A549 (cell line): ENCODE measurements at regions not wholly inside any gene's neighbourhood (a gene's known extent, or its start where the extent isn't known, plus 50 kb on each side); places are given as distances from the start of the nearest gene placed in this dataset.

Source experiments
- ATAC-seq, 2 experiments: fragments of 200-7000 bp in 1 of 2; fragments of >200 bp in 1 of 2; cut with Nextera tagmentation in 1 of 2; cut with Tn5 transposase in 1 of 2; 3 replicates each; pipeline versions ENCODE4 v1.8.0 to v1.9.1; 2018 to 2020; ENCODE audit warnings: mild to moderate bottlenecking in 1 of 2, moderate library complexity in 1 of 2
- CTCF ChIA-PET: fragments of 300-600 bp; sonication (Branson Sonifier 250); formaldehyde crosslinking; extraction: SDS; loops from one replicate; lab custom pipeline; 2021; ENCODE audit warnings: antibody characterized with exemption, inconsistent platforms; lab: Yijun Ruan, JAX
- POLR2A ChIA-PET: fragments of 350-600 bp; formaldehyde crosslinking; extraction: SDS; loops from one replicate; lab custom pipeline; 2021; ENCODE audit warnings: antibody characterized with exemption, inconsistent platforms; lab: Yijun Ruan, JAX
- DNase-seq, 2 experiments: peaks; one replicate each; pipeline versions ENCODE4 v3.0.0 to v3.0.0-alpha.2; 2011 to 2016; ENCODE audit warnings: low read depth in 1 of 2, low spot score in 1 of 2
- FAIRE-seq: peaks from 2 replicates; lab custom pipeline; 2011; peaks lifted over from hg19 to GRCh38; lab: Jason Lieb, UNC
- H3K27ac ChIP-seq, 2 experiments: fragments of >200 bp; sonication (Bioruptor Twin); formaldehyde crosslinking; 3 replicates each; pipeline ENCODE4 v1.5.1; 2016 to 2017
- H3K4me1 ChIP-seq: fragments of >200 bp; sonication (Bioruptor Twin); formaldehyde crosslinking; 3 replicates; pipeline ENCODE4 v1.6.1; 2016
- H3K4me2 ChIP-seq: fragments of >200 bp; sonication (Bioruptor Twin); formaldehyde crosslinking; 3 replicates; pipeline ENCODE4 v1.6.1; 2016
- H3K4me3 ChIP-seq: fragments of >200 bp; sonication (Bioruptor Twin); formaldehyde crosslinking; 3 replicates; pipeline ENCODE4 v1.5.1; 2016
- H3K9me3 ChIP-seq: fragments of >200 bp; sonication (Bioruptor Twin); formaldehyde crosslinking; 3 replicates; pipeline ENCODE4 v1.6.1; 2016
- CEBPB ChIP-seq, 2 experiments: fragments of >200 bp in 1 of 2; sonication (Bioruptor Twin) in 1 of 2; formaldehyde crosslinking in 1 of 2; IDR thresholded peaks; 2 replicates each; pipeline ENCODE4 v1.6.1; 2012 to 2016
- CHD2 ChIP-seq: fragments of 150-350 bp; IDR thresholded peaks from 2 replicates; pipeline ENCODE4 v1.6.1; 2014; ENCODE audit warnings: low read length; ENCODE audit not compliant: partially characterized antibody
- EP300 ChIP-seq, 2 experiments: fragments of >200 bp; sonication (Bioruptor Twin); formaldehyde crosslinking; IDR thresholded peaks; 2 replicates in 1 of 2; 3 replicates in 1 of 2; pipeline ENCODE4 v1.6.1; 2016 to 2017
- ESRRA ChIP-seq: fragments of 150-350 bp; IDR thresholded peaks from 2 replicates; pipeline ENCODE4 v1.6.1; 2014; ENCODE audit warnings: mild to moderate bottlenecking, low read length, borderline replicate concordance
- GATA3 ChIP-seq: IDR thresholded peaks from 2 replicates; pipeline ENCODE4 v1.6.1; 2012; ENCODE audit warnings: borderline replicate concordance
- HDAC2 ChIP-seq: fragments of 200-600 bp; sonication (generic); IDR thresholded peaks from 2 replicates; pipeline ENCODE4 v1.6.1; 2016
- HOXB13 ChIP-seq: fragments of 250-450 bp; sonication (Bioruptor Pico); IDR thresholded peaks from 2 replicates; pipeline ENCODE4 v1.5.0; 2020; ENCODE audit warnings: low read depth, mild to moderate bottlenecking, moderate library complexity
- JUNB ChIP-seq: fragments of >200 bp; sonication (Bioruptor Twin); formaldehyde crosslinking; IDR thresholded peaks from 2 replicates; pipeline ENCODE4 v1.6.1; 2016
- MYC ChIP-seq: IDR thresholded peaks from 2 replicates; pipeline ENCODE4 v1.6.1; 2012; ENCODE audit warnings: mild to moderate bottlenecking, inconsistent platforms, low read length, improper control_type of control experiment, borderline replicate concordance
- NFE2L2 ChIP-seq: fragments of 150-350 bp; conservative IDR thresholded peaks from 2 replicates; pipeline ENCODE4 v1.6.1; 2014; ENCODE audit warnings: low read length
- NPAS2 ChIP-seq: fragments of 250-450 bp; sonication (Bioruptor Pico); IDR thresholded peaks from 2 replicates; pipeline ENCODE4 v1.8.0; 2022; ENCODE audit warnings: mild to moderate bottlenecking, moderate library complexity, borderline replicate concordance
- NR3C1 ChIP-seq: fragments of >200 bp; sonication (Bioruptor Twin); formaldehyde crosslinking; IDR thresholded peaks from 3 replicates; pipeline ENCODE4 v1.6.1; 2017
- POLR2AphosphoS2 ChIP-seq: conservative IDR thresholded peaks from 2 replicates; pipeline ENCODE4 v1.6.1; 2012; ENCODE audit warnings: low read length, improper control_type of control experiment, inconsistent platforms
- RAD21 ChIP-seq, 2 experiments: fragments of >200 bp in 1 of 2; sonication (Bioruptor Twin) in 1 of 2; formaldehyde crosslinking in 1 of 2; IDR thresholded peaks in 1 of 2; conservative IDR thresholded peaks in 1 of 2; 2 replicates in 1 of 2; 3 replicates in 1 of 2; pipeline ENCODE4 v1.6.1; 2012 to 2018; ENCODE audit warnings: inconsistent platforms in 1 of 2
- RARB ChIP-seq: fragments of 250-450 bp; sonication (Bioruptor Pico); IDR thresholded peaks from 2 replicates; pipeline ENCODE4 v1.8.0; 2021; ENCODE audit warnings: mild to moderate bottlenecking, moderate library complexity
- RFX5 ChIP-seq: fragments of 450-650 bp; IDR thresholded peaks from 2 replicates; pipeline ENCODE4 v1.7.1; 2014; ENCODE audit warnings: antibody characterized with exemption, mild to moderate bottlenecking, moderate library complexity
- ZFP36 ChIP-seq: fragments of 450-650 bp; IDR thresholded peaks from 2 replicates; pipeline ENCODE4 v1.6.1; 2014; ENCODE audit warnings: borderline replicate concordance; ENCODE audit not compliant: partially characterized antibody
- ZNF302 ChIP-seq: fragments of 250-450 bp; sonication (Bioruptor Pico); IDR thresholded peaks from 2 replicates; pipeline ENCODE4 v1.9.0; 2021; ENCODE audit warnings: inconsistent platforms, mild to moderate bottlenecking, moderate library complexity
- ZSCAN20 ChIP-seq: fragments of 250-450 bp; sonication (Bioruptor Pico); IDR thresholded peaks from 2 replicates; pipeline ENCODE4 v1.8.0; 2022; ENCODE audit warnings: mild to moderate bottlenecking, moderate library complexity
- WGBS: methylation state at CpG from one replicate; pipeline ENCODE4 v1.1.6; 2017; ENCODE audit errors: missing lambda C conversion rate; 5-methylcytosine and 5-hydroxymethylcytosine counted together
- TF ChIP-seq, protein P1 (sequence below): fragments of 250-450 bp; sonication (Bioruptor Pico); IDR thresholded peaks from 2 replicates; pipeline ENCODE4 v1.5.0; 2020; ENCODE audit warnings: low read depth, mild to moderate bottlenecking, moderate library complexity
- TF ChIP-seq, protein P2 (sequence below): IDR thresholded peaks from 2 replicates; pipeline ENCODE4 v1.6.1; 2012; ENCODE audit warnings: low read depth, borderline replicate concordance
- TF ChIP-seq, protein P3 (sequence below): fragments of >200 bp; sonication (Bioruptor Twin); formaldehyde crosslinking; IDR thresholded peaks from 3 replicates; pipeline ENCODE4 v1.5.1; 2016
- TF ChIP-seq, protein P4 (sequence below): fragments of 250-450 bp; sonication (Bioruptor Pico); IDR thresholded peaks from 2 replicates; pipeline ENCODE4 v1.5.0; 2021; ENCODE audit warnings: mild to moderate bottlenecking, moderate library complexity, borderline replicate concordance
- TF ChIP-seq, protein P5 (sequence below): fragments of 450-650 bp; IDR thresholded peaks from 2 replicates; pipeline ENCODE4 v1.6.1; 2014; ENCODE audit warnings: antibody characterized with exemption
- TF ChIP-seq, protein P6 (sequence below): fragments of >200 bp; sonication (Bioruptor Twin); formaldehyde crosslinking; IDR thresholded peaks from 2 replicates; pipeline ENCODE4 v1.6.1; 2016

DNA sequence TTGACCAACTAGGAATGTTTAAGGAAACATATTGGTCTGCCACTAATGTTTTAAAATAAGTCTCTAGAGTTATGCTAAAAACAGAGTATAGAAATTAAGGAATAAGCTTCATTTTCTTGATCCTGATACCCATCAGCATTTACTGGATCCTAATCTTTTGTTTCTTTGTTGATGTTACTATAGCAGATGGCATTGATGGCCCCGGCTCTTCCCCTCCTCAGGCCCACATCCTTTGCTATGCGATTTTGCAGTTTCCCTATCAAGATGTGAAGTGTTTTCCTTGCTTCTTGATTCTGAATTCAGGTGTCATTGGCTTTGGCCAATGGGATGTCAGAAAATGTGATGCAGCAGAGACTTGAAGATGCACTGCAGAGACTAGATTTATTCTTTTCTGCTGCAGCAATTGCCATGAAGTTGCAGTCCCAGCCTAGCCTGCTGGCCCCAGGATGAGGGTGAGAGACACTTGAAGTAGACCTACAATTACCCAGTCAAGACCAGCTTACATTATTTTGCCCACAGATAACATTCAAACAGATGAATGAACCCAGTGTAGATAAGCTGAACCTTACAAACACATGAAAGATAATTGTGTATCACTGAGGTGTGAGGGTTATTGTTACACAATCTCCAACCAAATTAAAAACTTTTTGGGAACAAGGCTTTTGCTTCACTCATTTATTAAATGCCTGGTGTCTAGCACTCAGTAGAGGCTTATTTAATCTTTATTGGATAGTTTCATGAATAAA is 115.2 kb upstream of the ITGA4 start (continued):
- no peak for TF ChIP-seq ZNF302 (CRISPR knock-in tag)

DNA sequence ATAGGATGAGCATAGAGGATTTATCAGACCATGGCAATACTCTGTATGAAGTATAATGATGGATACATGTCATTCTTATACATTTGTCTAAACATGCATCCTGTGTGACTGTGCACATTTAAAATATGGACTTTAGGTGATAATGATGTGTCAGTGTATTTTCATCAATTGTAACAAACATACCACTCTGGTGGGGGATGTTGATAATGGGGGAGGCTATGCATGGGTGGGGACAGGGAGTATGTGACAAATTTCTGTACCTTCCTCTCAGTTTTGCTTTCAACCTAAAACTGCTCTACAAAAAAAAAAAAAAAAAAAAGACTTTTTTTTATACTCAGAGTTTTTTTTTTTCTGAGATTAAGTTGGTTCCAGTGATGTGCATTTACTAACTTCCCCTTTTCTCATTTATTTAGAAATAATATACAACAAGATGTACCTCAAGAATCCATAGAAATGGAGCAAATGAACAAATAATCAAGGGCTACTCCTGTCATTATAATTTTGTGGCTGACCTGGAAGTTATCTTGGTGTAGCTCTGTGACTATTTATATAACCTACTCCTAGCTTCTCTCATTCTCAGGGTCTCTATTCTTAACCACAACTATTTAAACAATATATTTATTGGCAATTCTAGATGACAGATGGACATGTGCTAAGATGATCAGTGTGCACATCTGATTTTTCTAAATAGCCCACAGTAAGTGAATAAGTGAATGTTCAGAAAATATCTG is 108.9 kb upstream of the ITGA4 start:
- Histone ChIP-seq H3K4me2 (no peak overlapping the region), H3K9me3 (no peaks in the 10 kb centered on the region), H3K4me3 (no peak overlapping the region), H3K4me1 (no peaks in the 10 kb centered on the region), H3K27ac (no peak overlapping the region)
- POLR2A ChIA-PET: no interaction called here
- CTCF ChIA-PET: no interaction called here
- DNase-seq (no peak), ATAC-seq (no peak), FAIRE-seq (no peak)
- TF ChIP-seq JUNB: no peak
- TF ChIP-seq RFX5: no peak
- TF ChIP-seq HDAC2: no peak
- TF ChIP-seq, protein P1, sequence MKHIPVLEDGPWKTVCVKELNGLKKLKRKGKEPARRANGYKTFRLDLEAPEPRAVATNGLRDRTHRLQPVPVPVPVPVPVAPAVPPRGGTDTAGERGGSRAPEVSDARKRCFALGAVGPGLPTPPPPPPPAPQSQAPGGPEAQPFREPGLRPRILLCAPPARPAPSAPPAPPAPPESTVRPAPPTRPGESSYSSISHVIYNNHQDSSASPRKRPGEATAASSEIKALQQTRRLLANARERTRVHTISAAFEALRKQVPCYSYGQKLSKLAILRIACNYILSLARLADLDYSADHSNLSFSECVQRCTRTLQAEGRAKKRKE (CRISPR knock-in tag): no peak
- TF ChIP-seq HOXB13 (CRISPR knock-in tag): no peak
- no peak for TF ChIP-seq CEBPB (IDR thresholded peaks at IDR 0.05)
- TF ChIP-seq, protein P2, sequence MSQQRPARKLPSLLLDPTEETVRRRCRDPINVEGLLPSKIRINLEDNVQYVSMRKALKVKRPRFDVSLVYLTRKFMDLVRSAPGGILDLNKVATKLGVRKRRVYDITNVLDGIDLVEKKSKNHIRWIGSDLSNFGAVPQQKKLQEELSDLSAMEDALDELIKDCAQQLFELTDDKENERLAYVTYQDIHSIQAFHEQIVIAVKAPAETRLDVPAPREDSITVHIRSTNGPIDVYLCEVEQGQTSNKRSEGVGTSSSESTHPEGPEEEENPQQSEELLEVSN: no peak
- no peak for TF ChIP-seq EP300 (IDR thresholded peaks at IDR 0.05)
- TF ChIP-seq NFE2L2: no peak
- no peak for TF ChIP-seq RAD21 (conservative IDR thresholded peaks at IDR 0.05 in 1 of 2, IDR thresholded peaks at IDR 0.05 in 1 of 2)
- TF ChIP-seq, protein P3, sequence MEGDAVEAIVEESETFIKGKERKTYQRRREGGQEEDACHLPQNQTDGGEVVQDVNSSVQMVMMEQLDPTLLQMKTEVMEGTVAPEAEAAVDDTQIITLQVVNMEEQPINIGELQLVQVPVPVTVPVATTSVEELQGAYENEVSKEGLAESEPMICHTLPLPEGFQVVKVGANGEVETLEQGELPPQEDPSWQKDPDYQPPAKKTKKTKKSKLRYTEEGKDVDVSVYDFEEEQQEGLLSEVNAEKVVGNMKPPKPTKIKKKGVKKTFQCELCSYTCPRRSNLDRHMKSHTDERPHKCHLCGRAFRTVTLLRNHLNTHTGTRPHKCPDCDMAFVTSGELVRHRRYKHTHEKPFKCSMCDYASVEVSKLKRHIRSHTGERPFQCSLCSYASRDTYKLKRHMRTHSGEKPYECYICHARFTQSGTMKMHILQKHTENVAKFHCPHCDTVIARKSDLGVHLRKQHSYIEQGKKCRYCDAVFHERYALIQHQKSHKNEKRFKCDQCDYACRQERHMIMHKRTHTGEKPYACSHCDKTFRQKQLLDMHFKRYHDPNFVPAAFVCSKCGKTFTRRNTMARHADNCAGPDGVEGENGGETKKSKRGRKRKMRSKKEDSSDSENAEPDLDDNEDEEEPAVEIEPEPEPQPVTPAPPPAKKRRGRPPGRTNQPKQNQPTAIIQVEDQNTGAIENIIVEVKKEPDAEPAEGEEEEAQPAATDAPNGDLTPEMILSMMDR: no peak
- TF ChIP-seq NPAS2: no peak
- no peak for TF ChIP-seq ZFP36
- TF ChIP-seq, all 56 proteins: peak for 0

DNA sequence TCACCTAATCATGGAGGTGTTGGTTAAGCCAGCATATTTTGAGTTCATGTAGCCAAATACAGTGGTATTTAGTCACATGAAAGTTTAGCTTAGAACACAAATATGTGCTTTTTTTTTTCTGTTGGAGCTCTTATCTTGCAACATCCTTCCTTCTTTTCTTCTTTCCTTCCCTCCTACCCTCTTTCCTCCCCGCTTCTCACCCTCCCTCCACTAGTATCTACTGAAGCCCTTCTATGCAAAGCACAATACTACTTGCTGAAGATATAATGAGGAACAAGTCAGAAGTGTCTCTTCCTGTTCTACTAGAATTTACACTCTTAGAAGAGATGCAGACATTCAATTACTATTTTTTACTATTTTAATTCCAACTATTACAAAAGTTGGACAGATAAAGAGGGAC is 105.0 kb upstream of the ITGA4 start:
- no peak overlapping the region for H3K27ac ChIP-seq
- WGBS: 33% methylated on average over 1 of the region's 1 CpG
- FAIRE-seq: no peak
- H3K4me3 ChIP-seq: no peak overlapping the region
- no peak for DNase-seq
- ChIA-PET POLR2A (no interaction called here), CTCF (no interaction called here)
- no peak for ATAC-seq
- no peaks in the 10 kb centered on the region for H3K4me1 ChIP-seq
- no peak overlapping the region for H3K4me2 ChIP-seq
- H3K9me3 ChIP-seq: no peaks in the 10 kb centered on the region
- TF ChIP-seq RARB (CRISPR knock-in tag) (no peak), MYC (no peak), CHD2 (no peak), NR3C1 (no peak), CEBPB (IDR thresholded peaks at IDR 0.05) (no peak), POLR2AphosphoS2 (no peak), ESRRA (no peak), HDAC2 (no peak), NFE2L2 (no peak), NPAS2 (no peak), JUNB (no peak), GATA3 (no peak), ZSCAN20 (CRISPR knock-in tag) (no peak)
- TF ChIP-seq, protein P4, sequence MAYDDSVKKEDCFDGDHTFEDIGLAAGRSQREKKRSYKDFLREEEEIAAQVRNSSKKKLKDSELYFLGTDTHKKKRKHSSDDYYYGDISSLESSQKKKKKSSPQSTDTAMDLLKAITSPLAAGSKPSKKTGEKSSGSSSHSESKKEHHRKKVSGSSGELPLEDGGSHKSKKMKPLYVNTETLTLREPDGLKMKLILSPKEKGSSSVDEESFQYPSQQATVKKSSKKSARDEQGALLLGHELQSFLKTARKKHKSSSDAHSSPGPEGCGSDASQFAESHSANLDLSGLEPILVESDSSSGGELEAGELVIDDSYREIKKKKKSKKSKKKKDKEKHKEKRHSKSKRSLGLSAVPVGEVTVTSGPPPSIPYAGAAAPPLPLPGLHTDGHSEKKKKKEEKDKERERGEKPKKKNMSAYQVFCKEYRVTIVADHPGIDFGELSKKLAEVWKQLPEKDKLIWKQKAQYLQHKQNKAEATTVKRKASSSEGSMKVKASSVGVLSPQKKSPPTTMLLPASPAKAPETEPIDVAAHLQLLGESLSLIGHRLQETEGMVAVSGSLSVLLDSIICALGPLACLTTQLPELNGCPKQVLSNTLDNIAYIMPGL (CRISPR knock-in tag): no peak
- TF ChIP-seq, protein P5, sequence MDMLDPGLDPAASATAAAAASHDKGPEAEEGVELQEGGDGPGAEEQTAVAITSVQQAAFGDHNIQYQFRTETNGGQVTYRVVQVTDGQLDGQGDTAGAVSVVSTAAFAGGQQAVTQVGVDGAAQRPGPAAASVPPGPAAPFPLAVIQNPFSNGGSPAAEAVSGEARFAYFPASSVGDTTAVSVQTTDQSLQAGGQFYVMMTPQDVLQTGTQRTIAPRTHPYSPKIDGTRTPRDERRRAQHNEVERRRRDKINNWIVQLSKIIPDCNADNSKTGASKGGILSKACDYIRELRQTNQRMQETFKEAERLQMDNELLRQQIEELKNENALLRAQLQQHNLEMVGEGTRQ: no peak
- TF ChIP-seq, protein P2: no peak
- TF ChIP-seq, protein P1 (CRISPR knock-in tag): no peak
- TF ChIP-seq, protein P6, sequence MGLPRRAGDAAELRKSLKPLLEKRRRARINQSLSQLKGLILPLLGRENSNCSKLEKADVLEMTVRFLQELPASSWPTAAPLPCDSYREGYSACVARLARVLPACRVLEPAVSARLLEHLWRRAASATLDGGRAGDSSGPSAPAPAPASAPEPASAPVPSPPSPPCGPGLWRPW: no peak
